GM08714 (cell line): ENCODE measurements at regions not wholly inside any gene's neighbourhood (a gene's known extent, or its start where the extent isn't known, plus 50 kb on each side); places are given as distances from the start of the nearest gene placed in this dataset.
"Not testable (repeated sequence)": the region's sequence is repeated elsewhere in the genome, so short reads cannot be mapped to it uniquely, and the experiment has no call there.

Experiments
- H3K4me3 ChIP-seq: fragments of 200-500 bp; sonication (Bioruptor generic); 2 replicates; pipeline ENCODE4 v1.5.1; 2014; ENCODE audit warnings: mild to moderate bottlenecking, low read length, inconsistent platforms
- ZNF274 ChIP-seq: IDR thresholded peaks from 2 replicates; pipeline ENCODE4 v1.6.1; 2012; ENCODE audit warnings: mild to moderate bottlenecking, low read depth, low read length

DNA sequence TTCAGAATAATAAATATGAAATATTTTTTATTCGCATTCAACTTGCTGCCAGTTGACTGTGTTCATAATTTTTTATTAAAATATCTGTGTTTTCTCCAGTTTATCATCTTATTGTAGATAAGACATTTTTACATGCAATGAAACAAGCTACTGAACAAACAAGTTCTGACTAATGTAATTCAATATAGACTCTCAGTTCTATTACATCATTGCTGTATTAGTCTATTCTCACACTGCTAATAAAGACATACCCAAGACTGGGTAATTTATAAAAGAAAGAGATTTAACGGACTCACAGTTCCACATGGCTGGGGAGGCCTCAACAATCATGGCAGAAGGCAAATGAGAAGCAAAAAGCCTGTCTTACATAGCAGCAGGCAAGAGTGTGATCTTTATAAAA is 1357.7 kb upstream of the CITED2 start:
- H3K4me3 ChIP-seq, result no peak overlapping the region
- no peak for TF ChIP-seq ZNF274

DNA sequence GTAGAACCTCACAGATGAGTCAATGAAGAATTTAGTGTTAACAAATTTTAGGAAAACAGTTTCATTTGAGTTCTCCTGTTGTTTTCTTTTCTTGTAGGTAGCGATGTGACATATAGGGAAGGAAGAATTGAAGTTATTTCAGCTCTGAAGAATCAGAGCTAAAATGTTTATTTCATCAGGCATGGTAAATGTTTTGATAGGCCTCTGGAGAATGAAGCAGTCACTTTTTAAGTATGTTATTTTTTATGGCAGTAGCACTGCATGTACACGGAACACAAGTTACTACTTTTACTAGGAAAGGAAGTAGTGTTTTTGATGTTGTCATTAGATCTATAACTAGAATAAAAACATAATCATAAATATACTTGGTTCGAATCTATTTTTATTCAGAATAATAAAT is 1357.3 kb upstream of the CITED2 start:
- no peak overlapping the region for H3K4me3 ChIP-seq
- no peak for TF ChIP-seq ZNF274

DNA sequence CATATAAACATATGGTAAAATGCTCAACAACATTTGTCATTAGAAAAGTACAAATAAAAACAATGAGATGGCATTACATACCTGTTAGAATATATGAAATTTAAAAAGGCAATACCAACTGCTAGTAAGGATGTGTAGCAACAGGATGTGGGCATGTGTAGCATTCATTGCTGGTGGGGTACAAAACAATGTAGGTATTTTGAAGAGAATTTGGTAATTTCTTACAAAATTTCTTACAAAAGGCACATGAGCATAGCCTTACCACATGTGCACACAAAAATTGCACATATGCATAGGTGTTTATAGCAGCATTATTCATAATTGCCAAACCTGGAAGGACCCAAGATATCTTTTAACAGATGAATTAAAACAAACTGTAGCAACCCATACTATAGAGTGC is 1355.1 kb upstream of the CITED2 start:
- TF ChIP-seq ZNF274, result no peak
- no peak overlapping the region for H3K4me3 ChIP-seq

- H3K4me3 ChIP-seq, result no peak overlapping the region
- no peak for TF ChIP-seq ZNF274
Measured at GRCh38 chr6:140718021-140718420, 1343.6 kb upstream of the CITED2 start.

DNA sequence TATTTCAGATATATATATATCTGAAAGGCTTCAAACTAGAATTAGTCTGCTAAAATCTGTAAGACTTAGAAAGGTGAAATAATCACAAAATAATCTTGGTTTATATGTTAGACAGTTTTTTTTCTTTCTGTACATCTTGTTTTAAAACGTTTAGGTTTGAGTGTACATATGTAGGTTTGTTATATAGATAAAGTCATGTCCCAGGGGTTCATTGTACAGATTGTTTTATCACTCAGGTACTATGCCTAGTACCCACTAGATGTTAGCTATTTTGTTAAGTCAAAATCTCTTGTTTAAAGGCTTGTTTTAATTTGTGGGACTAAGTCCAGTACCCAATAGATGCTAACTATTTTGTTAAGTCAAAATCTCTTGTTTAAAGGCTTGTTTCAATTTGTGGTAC is 1339.0 kb upstream of the CITED2 start:
- TF ChIP-seq ZNF274, result no peak
- H3K4me3 ChIP-seq, result no peak overlapping the region

DNA sequence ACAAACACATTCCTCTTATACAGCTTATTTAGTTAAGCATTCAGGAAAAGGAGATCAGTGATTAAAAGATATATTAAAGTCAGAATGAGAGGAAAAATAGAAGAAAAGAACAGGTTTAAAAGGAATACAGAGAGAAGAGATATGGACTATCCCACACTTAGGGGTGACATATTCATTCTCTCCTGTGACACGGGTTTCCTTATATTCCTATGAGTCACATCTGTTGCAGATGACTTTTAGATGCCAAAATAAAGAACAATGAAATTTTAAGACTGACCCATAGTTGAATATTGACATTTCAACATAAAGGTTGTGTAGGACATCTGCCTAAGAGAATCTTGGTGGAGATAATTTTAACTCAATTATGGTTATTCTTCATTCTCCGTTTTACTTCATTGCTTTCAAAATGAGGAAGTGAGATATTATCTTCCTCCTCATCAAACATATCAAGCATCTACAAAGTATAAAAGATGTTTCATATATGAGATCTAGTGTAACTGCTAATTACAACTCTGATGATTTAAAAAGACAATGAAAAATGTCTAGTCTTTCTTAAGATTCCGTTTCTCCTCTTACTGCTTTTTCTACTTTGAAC is 1336.7 kb upstream of the CITED2 start:
- no peak overlapping the region for H3K4me3 ChIP-seq
- TF ChIP-seq ZNF274, result no peak

DNA sequence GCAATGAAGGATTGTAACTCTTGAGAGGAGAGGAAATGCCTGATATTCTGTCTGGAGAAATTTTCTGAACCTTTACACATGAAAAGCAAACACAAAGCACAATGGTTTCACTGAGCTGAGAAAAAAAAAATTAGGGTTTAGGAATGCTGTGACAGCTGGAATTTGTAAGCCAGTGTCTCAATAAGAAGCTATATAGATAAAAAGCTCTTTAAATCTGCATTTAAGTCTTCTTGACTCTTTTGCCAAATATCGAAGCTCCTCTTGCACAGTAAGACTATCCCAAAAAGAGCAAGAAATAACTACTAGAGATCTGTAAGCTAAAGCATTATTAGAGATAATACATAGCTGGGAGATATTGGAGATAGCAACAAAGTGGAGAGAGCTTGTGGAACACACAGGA is 1334.0 kb upstream of the CITED2 start:
- TF ChIP-seq ZNF274, result no peak
- H3K4me3 ChIP-seq, result no peak overlapping the region

DNA sequence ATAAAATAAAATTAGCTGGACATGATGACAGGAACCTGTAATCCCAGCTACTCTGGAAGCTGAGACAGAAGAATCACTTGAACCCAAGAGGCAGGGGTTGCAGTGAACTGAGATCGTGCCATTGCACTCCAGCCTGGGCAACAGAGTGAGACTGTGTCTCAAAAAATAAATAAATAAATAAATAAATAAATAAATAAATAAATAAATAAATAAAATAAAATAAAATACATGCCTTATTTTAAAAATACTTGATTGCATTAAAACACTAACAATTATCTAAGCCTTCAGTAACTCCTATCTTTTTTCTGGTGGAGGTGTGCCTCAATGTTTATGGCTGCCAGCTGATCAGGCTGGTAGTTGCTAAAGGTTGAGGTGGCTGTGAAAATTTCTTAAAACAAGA is 1329.6 kb upstream of the CITED2 start:
- H3K4me3 ChIP-seq, result not testable (repeated sequence)

DNA sequence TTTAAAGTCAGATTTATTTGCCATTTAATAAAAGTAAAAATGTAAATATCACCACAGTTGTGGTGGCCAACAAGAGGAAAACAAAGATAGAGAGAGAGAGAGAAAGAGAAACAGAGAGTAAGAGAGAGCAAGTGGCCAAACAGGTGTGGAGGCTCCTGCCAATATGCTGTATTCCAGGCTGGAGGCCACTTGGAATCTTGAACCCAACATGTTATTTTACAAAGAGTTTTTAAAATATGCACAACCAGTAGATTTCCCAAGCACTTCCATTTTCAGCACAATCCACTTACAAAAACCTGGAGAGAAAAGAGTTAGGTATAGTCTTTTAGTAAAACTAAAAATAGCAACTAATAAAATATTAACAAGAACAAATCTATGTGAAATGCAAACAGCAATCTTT is 1323.1 kb upstream of the CITED2 start:
- H3K4me3 ChIP-seq, result no peak overlapping the region
- TF ChIP-seq ZNF274, result no peak

DNA sequence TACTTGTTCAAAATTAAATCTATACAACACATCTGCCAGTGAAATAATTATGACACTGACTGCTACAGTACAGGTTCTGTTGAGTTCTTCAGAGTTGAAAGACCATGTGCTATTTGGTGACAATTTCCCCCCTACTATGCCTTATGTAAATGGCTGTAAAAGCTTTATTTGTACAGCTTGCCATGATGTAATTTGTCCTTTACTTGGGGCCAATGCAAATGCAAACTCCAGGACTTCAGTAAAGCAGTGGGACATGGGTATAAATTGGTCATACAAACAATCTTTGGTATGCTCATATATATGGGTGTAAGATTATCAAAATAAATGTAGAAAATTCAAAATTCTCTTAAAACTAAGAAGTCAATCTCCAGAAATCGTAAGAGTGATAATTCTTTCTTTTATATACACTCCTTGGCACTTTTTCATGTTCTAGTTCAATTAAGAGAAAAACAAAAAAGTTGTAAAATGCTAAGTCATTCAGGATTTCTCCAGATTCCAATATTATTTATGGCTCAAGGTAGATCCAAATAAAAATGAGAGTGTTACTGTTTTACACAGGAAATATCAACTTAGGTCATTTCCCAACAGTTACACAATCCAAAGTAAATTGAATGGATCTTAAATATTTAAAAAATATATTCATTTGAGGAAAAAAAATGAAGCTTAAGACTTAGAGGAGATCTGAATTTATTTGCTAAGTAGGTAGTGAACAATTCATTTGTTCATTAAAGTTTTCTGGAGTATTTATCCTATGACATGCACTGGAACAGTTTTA is 1310.5 kb upstream of the CITED2 start:
- no peak overlapping the region for H3K4me3 ChIP-seq
- no peak for TF ChIP-seq ZNF274

DNA sequence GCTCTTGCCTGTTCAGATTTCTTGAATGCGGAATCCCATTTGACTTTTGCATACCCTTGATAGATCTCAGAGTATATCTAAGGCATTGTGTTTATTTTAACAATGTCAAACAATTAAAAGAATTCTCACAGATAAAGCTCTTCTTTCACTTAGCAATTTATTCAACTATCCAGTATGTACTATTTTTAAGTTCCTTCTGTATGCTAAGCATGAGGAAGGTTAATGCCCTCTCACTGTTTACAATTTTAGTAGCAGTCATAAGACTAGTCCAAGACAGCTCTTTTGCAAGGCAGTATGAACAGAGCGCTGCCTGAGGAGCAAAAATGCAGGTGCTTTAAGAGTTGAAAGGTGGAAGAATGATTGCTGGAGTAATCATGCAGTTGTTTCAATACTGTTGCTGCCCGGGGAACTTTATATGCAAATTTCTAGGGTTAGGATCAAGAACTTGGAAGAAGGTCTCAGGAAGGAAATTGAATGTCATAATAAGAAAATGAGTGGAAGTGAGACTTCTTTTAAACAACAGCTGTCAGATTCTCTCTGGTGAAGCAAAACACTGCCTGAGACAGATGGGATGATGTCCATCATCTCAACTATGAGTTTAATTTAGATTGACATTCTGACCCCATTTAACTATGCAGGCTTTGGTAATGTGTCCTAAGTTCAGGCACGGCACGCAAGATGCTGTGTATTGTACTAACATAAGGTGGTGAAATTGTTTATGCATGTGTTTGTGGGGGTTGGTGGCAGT is 1303.5 kb upstream of the CITED2 start:
- TF ChIP-seq ZNF274, result no peak
- H3K4me3 ChIP-seq, result no peak overlapping the region

- no peak overlapping the region for H3K4me3 ChIP-seq
- no peak for TF ChIP-seq ZNF274
Measured at GRCh38 chr6:140671926-140672325, 1297.5 kb upstream of the CITED2 start.

- no peak for TF ChIP-seq ZNF274
- no peak overlapping the region for H3K4me3 ChIP-seq
Measured at GRCh38 chr6:140670021-140670420, 1295.6 kb upstream of the CITED2 start.

DNA sequence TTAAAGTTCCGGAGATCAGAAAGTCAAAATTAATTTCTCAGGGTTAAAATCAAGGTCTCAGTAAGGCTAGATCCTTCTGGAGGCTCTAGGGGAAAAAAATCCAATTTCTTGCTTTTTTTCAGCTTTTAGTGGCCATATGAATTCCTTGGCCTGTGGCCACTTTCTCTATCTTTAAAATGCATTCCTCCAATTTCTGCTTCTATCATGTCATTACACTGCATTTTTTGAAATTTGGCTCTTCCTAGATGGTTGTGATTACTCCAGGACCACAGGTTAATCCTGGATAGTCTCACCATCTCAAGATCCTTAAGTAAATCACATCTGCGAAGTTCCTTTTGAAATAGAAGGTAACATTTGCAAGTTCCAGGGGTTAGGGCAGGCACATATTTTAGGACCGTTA is 1294.9 kb upstream of the CITED2 start:
- TF ChIP-seq ZNF274, result no peak
- H3K4me3 ChIP-seq, result no peak overlapping the region

DNA sequence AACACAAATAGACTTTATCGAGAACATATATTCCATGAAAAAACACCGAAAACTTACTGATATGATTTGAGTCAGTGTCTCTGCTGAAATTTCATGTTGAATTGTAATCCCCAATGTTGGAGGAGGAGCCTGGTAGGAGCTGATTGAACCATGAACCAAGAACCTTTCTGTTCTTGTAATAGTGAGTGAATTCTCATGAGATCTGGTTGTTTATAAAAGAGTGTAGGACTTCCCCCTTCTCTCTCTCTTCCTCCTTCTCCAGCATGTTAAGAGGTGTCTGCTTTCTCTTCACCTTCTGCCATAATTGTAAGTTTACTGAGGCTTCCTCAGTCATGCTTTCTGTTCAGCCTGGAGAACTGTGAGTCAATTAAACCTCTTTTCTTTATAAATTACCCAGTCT is 1289.3 kb upstream of the CITED2 start:
- TF ChIP-seq ZNF274, result no peak
- H3K4me3 ChIP-seq, result no peak overlapping the region

GRCh38 chr6:140663094-140663493 is 1288.6 kb upstream of the CITED2 start:
- no peak overlapping the region for H3K4me3 ChIP-seq
- TF ChIP-seq ZNF274, result no peak
